ENCODE measurements at regions not wholly inside any gene's neighbourhood (a gene's known extent, or its start where the extent isn't known, plus 50 kb on each side); places are given as distances from the start of the nearest gene placed in this dataset.

GRCh38 chr4:121221201-121221600 lies 57.1 kb upstream of the TNIP3 start:
- Mint-ChIP-seq H3K36me3 (ENCODE audit: insufficient read depth, unreplicated experiment) (no peaks in the 10 kb centered on the region), H3K9me3 (ENCODE audit: low read depth, unreplicated experiment) (no peaks in the 10 kb centered on the region), H3K27me3 (ENCODE audit: unreplicated experiment) (no peaks in the 10 kb centered on the region), H3K4me1 (ENCODE audit: low read depth, unreplicated experiment) (peaks cover 12% of the 10 kb centered on the region), H3K4me3 (ENCODE audit: low read depth, unreplicated experiment) (no peak overlapping the region), H3K27ac (ENCODE audit: unreplicated experiment) (no peak overlapping the region)
- intact Hi-C loops (cut with micrococcal nuclease; ENCODE audit: unreplicated experiment) = no loop called here
- DNase-seq = no peak
- CTCF ChIA-PET = no interaction called here
- BruUV-seq (replicated peaks) = no TSS peak
- TF ChIP-seq CTCF (IDR thresholded peaks at IDR 0.05; ENCODE audit: unreplicated experiment) = no peak

- Mint-ChIP-seq H3K4me1 (ENCODE audit: low read depth, unreplicated experiment) (peaks cover 7% of the 10 kb centered on the region), H3K4me3 (ENCODE audit: low read depth, unreplicated experiment) (no peak overlapping the region), H3K27ac (ENCODE audit: unreplicated experiment) (no peak overlapping the region), H3K27me3 (ENCODE audit: unreplicated experiment) (no peaks in the 10 kb centered on the region), H3K9me3 (ENCODE audit: low read depth, unreplicated experiment) (no peaks in the 10 kb centered on the region), H3K36me3 (ENCODE audit: insufficient read depth, unreplicated experiment) (no peaks in the 10 kb centered on the region)
- CTCF ChIA-PET = no interaction called here
- no TSS peak for BruUV-seq (replicated peaks)
- no peak for TF ChIP-seq CTCF (IDR thresholded peaks at IDR 0.05; ENCODE audit: unreplicated experiment)
- no peak for DNase-seq
- intact Hi-C loops (cut with micrococcal nuclease; ENCODE audit: unreplicated experiment) = no loop called here
These were observed 56.6 kb upstream of the TNIP3 start for GRCh38 chr4:121220698-121221097.

GRCh38 chr4:121219227-121219626 lies 55.1 kb upstream of the TNIP3 start:
- CTCF ChIA-PET = no interaction called here

GRCh38 chr4:121217351-121217750 lies 53.2 kb upstream of the TNIP3 start:
- intact Hi-C loops (cut with micrococcal nuclease; ENCODE audit: unreplicated experiment) = no loop called here
- CTCF ChIA-PET = interaction anchor here (0.6 kb wide), 1 partner anchor 10 kb away, joined by 3 read pairs; no protein-coding TSS in a partner anchor
- TF ChIP-seq CTCF (IDR thresholded peaks at IDR 0.05; ENCODE audit: unreplicated experiment) = no peak
- DNase-seq = no peak
- no peak overlapping the region for H3K27ac Mint-ChIP-seq (ENCODE audit: unreplicated experiment)
- H3K9me3 Mint-ChIP-seq (ENCODE audit: low read depth, unreplicated experiment) = no peaks in the 10 kb centered on the region
- no peaks in the 10 kb centered on the region for H3K36me3 Mint-ChIP-seq (ENCODE audit: insufficient read depth, unreplicated experiment)
- no peaks in the 10 kb centered on the region for H3K27me3 Mint-ChIP-seq (ENCODE audit: unreplicated experiment)
- H3K4me3 Mint-ChIP-seq (ENCODE audit: low read depth, unreplicated experiment) = no peak overlapping the region
- BruUV-seq (replicated peaks) = no TSS peak
- H3K4me1 Mint-ChIP-seq (ENCODE audit: low read depth, unreplicated experiment) = no peaks in the 10 kb centered on the region

More at GRCh38 chr4:121219227-121219626, 55.1 kb upstream of the TNIP3 start:
- no peaks in the 10 kb centered on the region for H3K4me1 Mint-ChIP-seq (ENCODE audit: low read depth, unreplicated experiment)
- no peak for DNase-seq
- H3K27ac Mint-ChIP-seq (ENCODE audit: unreplicated experiment) = no peak overlapping the region
- intact Hi-C loops (cut with micrococcal nuclease; ENCODE audit: unreplicated experiment) = no loop called here
- no TSS peak for BruUV-seq (replicated peaks)
- TF ChIP-seq CTCF (IDR thresholded peaks at IDR 0.05; ENCODE audit: unreplicated experiment) = no peak
- H3K27me3 Mint-ChIP-seq (ENCODE audit: unreplicated experiment) = no peaks in the 10 kb centered on the region
- no peaks in the 10 kb centered on the region for H3K36me3 Mint-ChIP-seq (ENCODE audit: insufficient read depth, unreplicated experiment)
- H3K4me3 Mint-ChIP-seq (ENCODE audit: low read depth, unreplicated experiment) = no peak overlapping the region
- H3K9me3 Mint-ChIP-seq (ENCODE audit: low read depth, unreplicated experiment) = no peaks in the 10 kb centered on the region
